Upper lobe of left lung (tissue), 6 donors: ENCODE measurements at regions not wholly inside any gene's neighbourhood (a gene's known extent, or its start where the extent isn't known, plus 50 kb on each side); places are given as distances from the start of the nearest gene placed in this dataset.

Experiments used
- ATAC-seq, 2 donors: fragments of 200-7000 bp; cut with Tn5 transposase; one replicate each; pipeline ENCODE4 v1.9.1; 2022; ENCODE audit warnings: mild to moderate bottlenecking in 2 of 2, moderate library complexity in 2 of 2; ENCODE audit not compliant: low FRiP score in 2 of 2
- DNase-seq, 2 donors: peaks; one replicate each; pipeline ENCODE4 v3.0.0-alpha.2; 2019 to 2020
- H3K27ac ChIP-seq, 4 donors: fragments of 200-600 bp; sonication (generic); one replicate each; pipeline ENCODE4 v1.5.1; 2016 to 2019
- H3K27me3 ChIP-seq, 4 donors: fragments of 200-600 bp; sonication (generic); one replicate each; pipeline ENCODE4 v1.5.1; 2017 to 2019
- H3K36me3 ChIP-seq, 4 donors: fragments of 200-600 bp; sonication (generic); one replicate each; pipeline ENCODE4 v1.5.1; 2016 to 2019
- H3K4me1 ChIP-seq, 4 donors: fragments of 200-600 bp; sonication (generic); one replicate each; pipeline ENCODE4 v1.5.1; 2018 to 2019
- H3K4me3 ChIP-seq, 4 donors: fragments of 200-600 bp; sonication (generic); one replicate each; pipeline ENCODE4 v1.5.1; 2017 to 2019; ENCODE audit warnings: mild to moderate bottlenecking in 2 of 4, moderate library complexity in 1 of 4
- H3K9me3 ChIP-seq, 4 donors: fragments of 200-600 bp; sonication (generic); one replicate each; pipeline ENCODE4 v1.5.1; 2018 to 2019
- EP300 ChIP-seq, 4 donors: sonication (generic); formaldehyde crosslinking; IDR thresholded peaks; one replicate each; pipeline ENCODE4 v1.5.1; 2017; ENCODE audit warnings: antibody characterized with exemption in 4 of 4, control low read depth in 2 of 4
- POLR2A ChIP-seq, 4 donors: fragments of 450-650 bp; IDR thresholded peaks; one replicate each; pipeline ENCODE4 v1.5.1; 2016 to 2017; ENCODE audit warnings: antibody characterized with exemption in 4 of 4, mild to moderate bottlenecking in 2 of 4
- POLR2AphosphoS5 ChIP-seq, 2 donors: sonication (generic); formaldehyde crosslinking; IDR thresholded peaks; one replicate each; pipeline ENCODE4 v1.5.1; 2017; ENCODE audit warnings: antibody characterized with exemption in 2 of 2
- WGBS, 2 donors: methylation state at CpG; one replicate each; pipeline ENCODE4 v1.1.5; 2017 to 2018; 5-methylcytosine and 5-hydroxymethylcytosine counted together
- TF ChIP-seq, protein P1 (sequence below), 6 experiments: fragments of 450-650 bp in 4 of 6; fragments of 200-600 bp in 2 of 6; sonication (generic) in 2 of 6; IDR thresholded peaks; one replicate each; pipeline ENCODE4 v1.5.1; 2016 to 2019; ENCODE audit warnings: antibody characterized with exemption in 6 of 6
- donor health status: DM: no; HTN: no; CAD: no; lungs with moderate emphysema.
- donor health status: DM: no; HTN: yes; CAD: no; lungs with severe emphysema.

GRCh38 chr15:77731067-77731466 is 98.4 kb upstream of the LINGO1 start:
- no peaks in the 10 kb centered on the region for H3K9me3 ChIP-seq
- ATAC-seq (no peak), DNase-seq (no peak)
- TF ChIP-seq, protein P1, sequence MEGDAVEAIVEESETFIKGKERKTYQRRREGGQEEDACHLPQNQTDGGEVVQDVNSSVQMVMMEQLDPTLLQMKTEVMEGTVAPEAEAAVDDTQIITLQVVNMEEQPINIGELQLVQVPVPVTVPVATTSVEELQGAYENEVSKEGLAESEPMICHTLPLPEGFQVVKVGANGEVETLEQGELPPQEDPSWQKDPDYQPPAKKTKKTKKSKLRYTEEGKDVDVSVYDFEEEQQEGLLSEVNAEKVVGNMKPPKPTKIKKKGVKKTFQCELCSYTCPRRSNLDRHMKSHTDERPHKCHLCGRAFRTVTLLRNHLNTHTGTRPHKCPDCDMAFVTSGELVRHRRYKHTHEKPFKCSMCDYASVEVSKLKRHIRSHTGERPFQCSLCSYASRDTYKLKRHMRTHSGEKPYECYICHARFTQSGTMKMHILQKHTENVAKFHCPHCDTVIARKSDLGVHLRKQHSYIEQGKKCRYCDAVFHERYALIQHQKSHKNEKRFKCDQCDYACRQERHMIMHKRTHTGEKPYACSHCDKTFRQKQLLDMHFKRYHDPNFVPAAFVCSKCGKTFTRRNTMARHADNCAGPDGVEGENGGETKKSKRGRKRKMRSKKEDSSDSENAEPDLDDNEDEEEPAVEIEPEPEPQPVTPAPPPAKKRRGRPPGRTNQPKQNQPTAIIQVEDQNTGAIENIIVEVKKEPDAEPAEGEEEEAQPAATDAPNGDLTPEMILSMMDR (IDR thresholded peaks at IDR 0.05), result no peak
- TF ChIP-seq POLR2A (IDR thresholded peaks at IDR 0.05) (no peak), POLR2AphosphoS5 (IDR thresholded peaks at IDR 0.05) (no peak), EP300 (IDR thresholded peaks at IDR 0.05) (no peak)
- H3K27me3 ChIP-seq, result no peaks in the 10 kb centered on the region
- no peaks in the 10 kb centered on the region for H3K36me3 ChIP-seq
- WGBS, 2 donors, result 85 to 90% methylated on average over 7 to 8 of the region's 8 CpGs
- no peak overlapping the region for H3K27ac ChIP-seq
- H3K4me3 ChIP-seq, result no peak overlapping the region
- H3K4me1 ChIP-seq, result no peaks in the 10 kb centered on the region

- no peaks in the 10 kb centered on the region for H3K27me3 ChIP-seq
- TF ChIP-seq POLR2A (IDR thresholded peaks at IDR 0.05) (no peak), EP300 (IDR thresholded peaks at IDR 0.05) (no peak), POLR2AphosphoS5 (IDR thresholded peaks at IDR 0.05) (no peak)
- TF ChIP-seq, protein P1 (IDR thresholded peaks at IDR 0.05), result no peak
- no peak for ATAC-seq
Observed at GRCh38 chr15:77727635-77728304, 95.1 kb upstream of the LINGO1 start.

GRCh38 chr15:77724715-77725114 is 92.0 kb upstream of the LINGO1 start:
- TF ChIP-seq, protein P1 (IDR thresholded peaks at IDR 0.05), result no peak
- TF ChIP-seq EP300 (IDR thresholded peaks at IDR 0.05) (no peak), POLR2AphosphoS5 (IDR thresholded peaks at IDR 0.05) (no peak), POLR2A (IDR thresholded peaks at IDR 0.05) (no peak)
- Histone ChIP-seq H3K9me3 (no peaks in the 10 kb centered on the region), H3K4me3 (no peak overlapping the region), H3K4me1 (no peaks in the 10 kb centered on the region), H3K36me3 (no peaks in the 10 kb centered on the region), H3K27ac (no peak overlapping the region), H3K27me3 (no peaks in the 10 kb centered on the region)
- ATAC-seq (no peak), DNase-seq (no peak)
- 80 to 87% methylated on average over 1 to 4 of the region's 6 CpGs for WGBS, 2 donors

More at GRCh38 chr15:77727635-77728304, 95.1 kb upstream of the LINGO1 start:
- Histone ChIP-seq H3K4me3 (no peak overlapping the region), H3K36me3 (no peaks in the 10 kb centered on the region), H3K9me3 (no peaks in the 10 kb centered on the region), H3K4me1 (no peaks in the 10 kb centered on the region), H3K27ac (no peak overlapping the region)
- WGBS, 2 donors, result 57 to 61% methylated on average over 3 to 7 of the region's 7 CpGs
- DNase-seq, result no peak

DNA sequence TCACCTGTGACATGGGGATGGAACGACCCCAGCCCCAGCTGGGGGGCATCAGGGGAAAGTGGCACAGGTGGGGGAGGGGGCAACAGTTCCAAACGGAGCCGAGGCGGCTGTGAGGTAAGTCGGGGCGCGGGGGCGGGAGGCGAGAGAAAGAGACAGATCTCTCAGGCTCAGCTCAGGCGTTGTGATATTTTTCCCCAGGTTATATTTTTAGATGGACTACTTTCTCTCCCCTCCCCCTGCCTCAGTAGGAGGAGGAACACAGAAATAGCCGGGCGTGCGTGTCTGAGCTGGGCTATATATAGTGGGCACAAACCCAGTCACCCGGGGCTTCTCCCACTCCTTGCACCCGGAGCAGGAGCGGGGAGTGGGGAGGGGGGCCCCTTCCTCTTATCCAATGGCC is 91.0 kb upstream of the LINGO1 start:
- no peak overlapping the region for H3K27ac ChIP-seq
- H3K9me3 ChIP-seq, result no peaks in the 10 kb centered on the region
- no peaks in the 10 kb centered on the region for H3K36me3 ChIP-seq
- H3K27me3 ChIP-seq, result no peaks in the 10 kb centered on the region
- ATAC-seq (no peak), DNase-seq (no peak)
- TF ChIP-seq POLR2A (IDR thresholded peaks at IDR 0.05), result no peak
- TF ChIP-seq EP300 (IDR thresholded peaks at IDR 0.05), result no peak
- TF ChIP-seq, protein P1 (IDR thresholded peaks at IDR 0.05), result no peak
- TF ChIP-seq POLR2AphosphoS5 (IDR thresholded peaks at IDR 0.05), result no peak
- no peak overlapping the region for H3K4me3 ChIP-seq
- WGBS, 2 donors, result 73 to 75% methylated on average over 14 to 16 of the region's 16 CpGs
- no peaks in the 10 kb centered on the region for H3K4me1 ChIP-seq
